ENCODE measurements at regions not wholly inside any gene's neighbourhood (a gene's known extent, or its start where the extent isn't known, plus 50 kb on each side); places are given as distances from the start of the nearest gene placed in this dataset. TPM values are rescaled to one million over a fixed set of nuclear protein-coding genes. Genes with fewer than 3 reads are reported as not detected.

MicroRNA genes in the stretch of these regions (microRNA counts, 767-probe panel; counts per million panel counts)
- not detected for microRNA hsa-miR-218-5p

Small RNAs in the stretch of these regions (microRNA-seq; reads per million reads assigned to microRNA genes)
- gene MIR218-1, result not detected

Small RNAs in the stretch of these regions (small RNA-seq; reads per million reads assigned to genes)
- gene MIR218-1 (ENCODE audit: insufficient read depth in 2 of 3, insufficient read length in 3 of 3, low read depth in 2 of 3, low replicate concordance in 1 of 3), result 0 reads per million in 3 experiments
